NCI-H2029 treated with DMSO at 0.1 percent for 48 hours (cell line): ENCODE measurements at regions not wholly inside any gene's neighbourhood (a gene's known extent, or its start where the extent isn't known, plus 50 kb on each side); places are given as distances from the start of the nearest gene placed in this dataset.

Source experiments
- DNase-seq: peaks from one replicate; lab custom pipeline; 2025; lab: John Stamatoyannopoulos, UW

GRCh38 chr18:55779691-55780585 is 191.9 kb upstream of the TCF4 start:
- DNase-seq: no peak

- DNase-seq: no peak
These were observed 191.0 kb upstream of the TCF4 start for GRCh38 chr18:55778788-55779690.

GRCh38 chr18:55777666-55778304 is 189.8 kb upstream of the TCF4 start:
- no peak for DNase-seq

- DNase-seq: no peak
These were observed 188.0 kb upstream of the TCF4 start for GRCh38 chr18:55775972-55776371.

- no peak for DNase-seq
These were observed 186.5 kb upstream of the TCF4 start for GRCh38 chr18:55774505-55774904.

GRCh38 chr18:55768255-55768654 is 180.3 kb upstream of the TCF4 start:
- DNase-seq: no peak

- DNase-seq: no peak
These were observed 176.4 kb upstream of the TCF4 start for GRCh38 chr18:55764386-55764785.

GRCh38 chr18:55763805-55764204 is 175.8 kb upstream of the TCF4 start:
- no peak for DNase-seq

- no peak for DNase-seq
These were observed 175.3 kb upstream of the TCF4 start for GRCh38 chr18:55763298-55763697.

- DNase-seq: no peak
These were observed 174.4 kb upstream of the TCF4 start for GRCh38 chr18:55762424-55762823.

- DNase-seq: no peak
These were observed 165.8 kb upstream of the TCF4 start for GRCh38 chr18:55753643-55754263.

GRCh38 chr18:55751476-55751875 is 163.5 kb upstream of the TCF4 start:
- no peak for DNase-seq

- DNase-seq: no peak
These were observed 160.3 kb upstream of the TCF4 start for GRCh38 chr18:55748227-55748738.

- no peak for DNase-seq
These were observed 156.2 kb upstream of the TCF4 start for GRCh38 chr18:55744206-55744605.

GRCh38 chr18:55743736-55744135 is 155.7 kb upstream of the TCF4 start:
- DNase-seq: no peak

GRCh38 chr18:55743133-55743532 is 155.1 kb upstream of the TCF4 start:
- no peak for DNase-seq

GRCh38 chr18:55739488-55739887 is 151.5 kb upstream of the TCF4 start:
- DNase-seq: no peak

- no peak for DNase-seq
These were observed 150.6 kb upstream of the TCF4 start for GRCh38 chr18:55738483-55739114.

GRCh38 chr18:55737781-55738468 is 149.9 kb upstream of the TCF4 start:
- DNase-seq: no peak

- no peak for DNase-seq
These were observed 149.3 kb upstream of the TCF4 start for GRCh38 chr18:55737266-55737665.

- DNase-seq: no peak
These were observed 148.0 kb upstream of the TCF4 start for GRCh38 chr18:55735969-55736368.
